H1 (cell line): ENCODE measurements at regions not wholly inside any gene's neighbourhood (a gene's known extent, or its start where the extent isn't known, plus 50 kb on each side); places are given as distances from the start of the nearest gene placed in this dataset.

Source experiments
- CTCF ChIA-PET: fragments of 300-600 bp; sonication (Branson Sonifier 250); formaldehyde crosslinking; loops from one replicate; lab custom pipeline; 2021; ENCODE audit not compliant: partially characterized antibody; lab: Charles Lee
- POLR2A ChIA-PET: fragments of 300-600 bp; sonication (Branson Sonifier 250); formaldehyde crosslinking; loops from one replicate; lab custom pipeline; 2021; ENCODE audit warnings: inconsistent platforms; ENCODE audit not compliant: partially characterized antibody; lab: Charles Lee
- DNase-seq, 2 experiments: peaks; one replicate each; pipeline versions ENCODE4 v3.0.0 to v3.0.0-alpha.2; 2010 to 2022; ENCODE audit warnings: low spot score in 2 of 2, low read depth in 1 of 2, mixed read lengths in 1 of 2
- FAIRE-seq: peaks from 2 replicates; lab custom pipeline; 2011; peaks lifted over from hg19 to GRCh38; lab: Jason Lieb, UNC
- H2AFZ ChIP-seq: 2 replicates; pipeline ENCODE4 v1.8.1; 2012; ENCODE audit warnings: low read length, inconsistent platforms
- H2AK5ac ChIP-seq: 2 replicates; pipeline ENCODE4 v1.6.1; 2013; ENCODE audit warnings: low read depth, low read length
- H2BK120ac ChIP-seq: replicated peaks from 2 replicates; pipeline ENCODE3; 2013; ENCODE audit warnings: low read depth, low read length, inconsistent platforms
- H2BK12ac ChIP-seq: 2 replicates; pipeline ENCODE4 v1.6.1; 2013; ENCODE audit warnings: low read depth, low read length
- H2BK15ac ChIP-seq: 2 replicates; pipeline ENCODE4 v1.6.1; 2013; ENCODE audit warnings: low read length
- H2BK20ac ChIP-seq: 2 replicates; pipeline ENCODE4 v1.6.1; 2013; ENCODE audit warnings: low read length
- H2BK5ac ChIP-seq: 2 replicates; pipeline ENCODE4 v1.6.1; 2013; ENCODE audit warnings: low read depth, low read length
- H3K14ac ChIP-seq: 2 replicates; pipeline ENCODE4 v1.6.1; 2013; ENCODE audit warnings: inconsistent platforms; ENCODE audit not compliant: insufficient read length
- H3K18ac ChIP-seq: 2 replicates; pipeline ENCODE4 v1.6.1; 2013; ENCODE audit warnings: low read length; ENCODE audit errors: extremely low read depth
- H3K23ac ChIP-seq: 2 replicates; pipeline ENCODE4 v1.6.1; 2013; ENCODE audit warnings: inconsistent platforms; ENCODE audit not compliant: insufficient read length
- H3K23me2 ChIP-seq: 2 replicates; pipeline ENCODE4 v1.6.1; 2013; ENCODE audit warnings: low read depth, low read length
- H3K27ac ChIP-seq: 2 replicates; pipeline ENCODE4 v1.6.1; 2011; ENCODE audit warnings: low read depth, low read length, inconsistent platforms
- H3K27me3 ChIP-seq, 4 experiments: replicated peaks in 1 of 4; 1 replicate in 1 of 4; 2 replicates in 3 of 4; pipeline versions ENCODE4 v1.6.1 to v1.8.1; 2011 to 2013; ENCODE audit warnings: low read length in 3 of 4, mild to moderate bottlenecking in 3 of 4, inconsistent platforms in 2 of 4, mixed read lengths in 2 of 4, moderate library complexity in 1 of 4; ENCODE audit not compliant: control insufficient read depth in 3 of 4, insufficient read depth in 3 of 4; ENCODE audit errors: extremely low read depth in 1 of 4
- H3K36me3 ChIP-seq, 4 experiments: 2 replicates each; pipeline versions ENCODE4 v1.6.1 to v1.8.1; 2011 to 2013; ENCODE audit warnings: mild to moderate bottlenecking in 4 of 4, low read length in 3 of 4, moderate library complexity in 2 of 4, control low read depth in 1 of 4, inconsistent platforms in 1 of 4; ENCODE audit not compliant: insufficient read depth in 4 of 4, control insufficient read depth in 2 of 4
- H3K4ac ChIP-seq: replicated peaks from 2 replicates; pipeline ENCODE3; 2013; ENCODE audit warnings: low read length, low read depth, mixed read lengths, inconsistent platforms; ENCODE audit not compliant: insufficient read length
- H3K4me1 ChIP-seq, 4 experiments: replicated peaks in 1 of 4; 1 replicate in 1 of 4; 2 replicates in 3 of 4; pipeline versions ENCODE4 v1.6.1 to v1.8.1; 2011 to 2013; ENCODE audit warnings: low read length in 3 of 4, inconsistent platforms in 2 of 4, mixed read lengths in 1 of 4; ENCODE audit not compliant: insufficient read depth in 4 of 4, control insufficient read depth in 3 of 4
- H3K4me2 ChIP-seq, 2 experiments: 2 replicates each; pipeline versions ENCODE4 v1.6.1 to v1.8.1; 2011 to 2013; ENCODE audit warnings: low read depth in 2 of 2, low read length in 2 of 2, control low read depth in 1 of 2, inconsistent platforms in 1 of 2, mild to moderate bottlenecking in 1 of 2; ENCODE audit not compliant: insufficient read depth in 1 of 2
- H3K4me3 ChIP-seq, 4 experiments: fragments of 200-600, 300-600 bp in 1 of 4; sonication (generic), shearing (Covaris generic), sonication (Bioruptor Twin) in 1 of 4; 2 replicates each; pipeline versions ENCODE4 v1.5.1 to v1.8.1; 2011 to 2016; ENCODE audit warnings: low read length in 4 of 4, low read depth in 3 of 4, control low read depth in 2 of 4, inconsistent platforms in 2 of 4, mild to moderate bottlenecking in 2 of 4, mixed read lengths in 1 of 4, moderate library complexity in 1 of 4; ENCODE audit not compliant: insufficient read depth in 2 of 4; ENCODE audit errors: extremely low read depth in 1 of 4
- H3K56ac ChIP-seq: replicated peaks from 2 replicates; pipeline ENCODE3; 2013; ENCODE audit warnings: low read depth, mild to moderate bottlenecking, mixed read lengths, low read length, inconsistent platforms; ENCODE audit not compliant: insufficient read length
- H3K79me1 ChIP-seq: 2 replicates; pipeline ENCODE4 v1.6.1; 2013; ENCODE audit warnings: low read depth, low read length, control low read depth
- H3K79me2 ChIP-seq, 2 experiments: 2 replicates each; pipeline versions ENCODE4 v1.6.1 to v1.8.1; 2012 to 2013; ENCODE audit warnings: low read length in 2 of 2, mild to moderate bottlenecking in 2 of 2, inconsistent platforms in 1 of 2; ENCODE audit not compliant: insufficient read depth in 2 of 2, control insufficient read depth in 1 of 2
- H3K9ac ChIP-seq, 4 experiments: replicated peaks in 1 of 4; 1 replicate in 1 of 4; 2 replicates in 3 of 4; pipeline versions ENCODE4 v1.6.1 to v1.8.1; 2011 to 2013; ENCODE audit warnings: low read depth in 3 of 4, low read length in 3 of 4, control low read depth in 2 of 4, mild to moderate bottlenecking in 2 of 4, moderate library complexity in 2 of 4, inconsistent platforms in 1 of 4; ENCODE audit errors: extremely low read depth in 1 of 4
- H3K9me3 ChIP-seq, 2 experiments: 2 replicates each; pipeline versions ENCODE4 v1.6.1 to v1.8.1; 2012 to 2013; ENCODE audit warnings: mild to moderate bottlenecking in 2 of 2, moderate library complexity in 2 of 2, control low read depth in 1 of 2, inconsistent platforms in 1 of 2, low read depth in 1 of 2, low read length in 1 of 2, mixed read lengths in 1 of 2; ENCODE audit not compliant: insufficient read depth in 2 of 2
- H4K20me1 ChIP-seq, 2 experiments: replicated peaks in 1 of 2; 2 replicates each; pipeline versions ENCODE3 to v1.8.1; 2011 to 2013; ENCODE audit warnings: inconsistent platforms in 2 of 2, low read length in 2 of 2, mild to moderate bottlenecking in 1 of 2; ENCODE audit not compliant: insufficient read depth in 2 of 2, control insufficient read depth in 1 of 2
- H4K5ac ChIP-seq: 2 replicates; pipeline ENCODE4 v1.6.1; 2013; ENCODE audit warnings: low read length, low read depth, mixed read lengths, inconsistent platforms; ENCODE audit not compliant: insufficient read length
- H4K8ac ChIP-seq: 2 replicates; pipeline ENCODE4 v1.8.0; 2013; ENCODE audit warnings: mild to moderate bottlenecking, moderate library complexity, low read length, inconsistent platforms; ENCODE audit not compliant: insufficient read depth; ENCODE audit errors: extremely low read depth
- H4K91ac ChIP-seq: replicated peaks from 2 replicates; pipeline ENCODE3; 2013; ENCODE audit warnings: low read length, mixed read lengths, inconsistent platforms; ENCODE audit not compliant: insufficient read length
- CBX5 ChIP-seq: fragments of 300-800, 300-1000 bp; sonication (generic); IDR thresholded peaks from 2 replicates; pipeline ENCODE4 v1.7.1; 2016; ENCODE audit warnings: antibody characterized with exemption, low read length, low read depth
- CHD1 ChIP-seq: IDR thresholded peaks from 2 replicates; pipeline ENCODE4 v1.6.1; 2012; ENCODE audit warnings: low read depth, low read length, improper control_type of control experiment
- EGR1 ChIP-seq: IDR thresholded peaks from 2 replicates; pipeline ENCODE4 v1.6.1; 2011; ENCODE audit warnings: low read depth, low read length, borderline replicate concordance
- EP300 ChIP-seq, 2 experiments: IDR thresholded peaks; 1 replicate in 1 of 2; 2 replicates in 1 of 2; pipeline ENCODE4 v1.6.1; 2011 to 2012; ENCODE audit warnings: low read depth in 2 of 2, low read length in 2 of 2, mild to moderate bottlenecking in 2 of 2, borderline replicate concordance in 1 of 2, inconsistent platforms in 1 of 2, moderate library complexity in 1 of 2
- JUN ChIP-seq: IDR thresholded peaks from 2 replicates; pipeline ENCODE4 v1.6.1; 2011; ENCODE audit warnings: low read depth, mild to moderate bottlenecking, improper control_type of control experiment, low read length
- RFX5 ChIP-seq: IDR thresholded peaks from 2 replicates; pipeline ENCODE4 v1.6.1; 2011; ENCODE audit warnings: low read depth, low read length, improper control_type of control experiment, borderline replicate concordance
- SAP30 ChIP-seq: fragments of 300-600 bp; sonication (generic); IDR thresholded peaks from 2 replicates; pipeline ENCODE4 v1.7.1; 2012; ENCODE audit warnings: low read length, moderate library complexity, mild to moderate bottlenecking, inconsistent platforms; ENCODE audit not compliant: insufficient read depth, insufficient replicate concordance
- SP2 ChIP-seq: IDR thresholded peaks from 2 replicates; pipeline ENCODE4 v1.6.1; 2012; ENCODE audit warnings: mild to moderate bottlenecking, low read length, inconsistent platforms
- TAF7 ChIP-seq: optimal IDR thresholded peaks from 2 replicates; pipeline ENCODE3; 2011; ENCODE audit warnings: low read depth, mild to moderate bottlenecking, inconsistent platforms, low read length, moderate library complexity, borderline replicate concordance
- USF2 ChIP-seq: IDR thresholded peaks from 2 replicates; pipeline ENCODE4 v1.6.1; 2011; ENCODE audit warnings: low read length, improper control_type of control experiment
- WGBS, 2 experiments: shearing (Covaris generic) in 1 of 2; methylation state at CpG; one replicate each; pipeline versions ENCODE4 v1.1.6 to v1.1.7; 2013 to 2015; ENCODE audit warnings: low lambda C conversion rate in 2 of 2, mixed read lengths in 2 of 2, inconsistent platforms in 1 of 2, low coverage in 1 of 2, missing lambda C conversion rate in 1 of 2; ENCODE audit not compliant: insufficient replicate concordance in 2 of 2, insufficient coverage in 1 of 2, insufficient read length in 1 of 2; ENCODE audit errors: extremely low coverage in 1 of 2, missing lambda C conversion rate in 1 of 2; 5-methylcytosine and 5-hydroxymethylcytosine counted together

DNA sequence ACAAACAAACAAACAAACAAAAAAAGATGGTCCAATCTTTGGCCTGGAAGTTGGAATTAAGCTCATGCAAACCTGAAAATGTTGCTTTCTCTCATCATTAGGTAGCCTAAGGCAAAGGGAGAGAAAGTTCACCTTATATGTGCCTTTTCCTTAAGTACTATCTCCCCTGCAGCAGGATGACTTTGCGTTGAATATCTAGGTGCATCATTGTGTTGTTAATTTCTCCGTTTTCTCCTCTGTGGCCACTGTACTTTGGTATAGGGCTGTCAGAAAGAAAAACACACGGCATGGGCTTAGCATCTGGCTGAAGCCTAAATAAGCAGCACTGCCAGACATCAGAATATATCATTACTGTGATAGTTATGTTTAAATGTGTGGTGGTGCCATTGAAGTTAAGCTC is 345.5 kb downstream of the BCAT1 start:
- Histone ChIP-seq H2BK12ac (no peak overlapping the region), H3K23ac (no peak overlapping the region), H3K14ac (peak overlapping the region; percentile 85), H3K79me1 (no peaks in the 10 kb centered on the region), H3K4me2 (peak overlapping the region; percentile 6 to 37; a peak in 2 of 4 replicates), H3K56ac (no peak overlapping the region), H4K8ac (no peak overlapping the region), H2BK5ac (no peak overlapping the region), H2BK15ac (no peak overlapping the region), H2BK20ac (no peak overlapping the region), H3K9ac (peak overlapping the region in 1 of 4 experiments; percentile 8; a peak in 1 of 7 replicates), H3K27ac (no peak overlapping the region), H3K18ac (no peak overlapping the region), H3K4me3 (no peak overlapping the region), H3K36me3 (no peaks in the 10 kb centered on the region), H4K5ac (no peak overlapping the region), H3K4ac (no peak overlapping the region), H4K20me1 (no peaks in the 10 kb centered on the region), H3K27me3 (no peaks in the 10 kb centered on the region), H2AFZ (peak overlapping the region; percentile 43; the same call in 1 of the 2 replicates), H2AK5ac (no peak overlapping the region), H3K4me1 (peaks cover 0 to 4% (median 0%) of the 10 kb centered on the region in 4 experiments; a peak in 2 of 7 replicates), H3K9me3 (no peaks in the 10 kb centered on the region), H3K79me2 (no peaks in the 10 kb centered on the region), H2BK120ac (no peak overlapping the region), H4K91ac (no peak overlapping the region), H3K23me2 (no peaks in the 10 kb centered on the region)
- no peak for TF ChIP-seq TAF7
- no peak for TF ChIP-seq EGR1
- no peak for TF ChIP-seq RFX5
- TF ChIP-seq CHD1 = no peak
- no peak for TF ChIP-seq CBX5
- no peak for TF ChIP-seq USF2
- no peak for TF ChIP-seq SP2
- no peak for TF ChIP-seq EP300 (IDR thresholded peaks at IDR 0.05; ENCODE audit: borderline replicate concordance in 1 of 2, low read depth in 2 of 2, low read length in 2 of 2)
- TF ChIP-seq SAP30 = no peak
- no peak for TF ChIP-seq JUN
- CTCF ChIA-PET = no interaction called here
- POLR2A ChIA-PET = no interaction called here
- FAIRE-seq (peak; percentile 66), DNase-seq (no peak)
- 38% methylated on average over 3 of the region's 3 CpGs; no CpG with 5 or more reads in 1 of the 2 experiments for WGBS, 2 experiments
